IMR-90 (cell line): ENCODE measurements at regions not wholly inside any gene's neighbourhood (a gene's known extent, or its start where the extent isn't known, plus 50 kb on each side); places are given as distances from the start of the nearest gene placed in this dataset.

Experiments
- ATAC-seq: fragments of 200-7000 bp; cut with Tn5 transposase; 2 replicates; pipeline ENCODE4 v1.9.1; 2020; ENCODE audit warnings: low read depth, mild to moderate bottlenecking, moderate library complexity
- BruUV-seq: library from RNA; stranded (reverse); fragments of 400-500 nt; replicated peaks from 2 replicates; lab custom pipeline; 2021; lab: Mats Ljungman, UMichigan
- CTCF ChIA-PET: fragments of 300-600 bp; formaldehyde crosslinking; extraction: SDS; loops from one replicate; lab custom pipeline; 2021; ENCODE audit warnings: antibody characterized with exemption; lab: Yijun Ruan, JAX
- POLR2A ChIA-PET: fragments of 300-600 bp; sonication (Branson Sonifier 250); formaldehyde crosslinking; loops from one replicate; lab custom pipeline; 2022; ENCODE audit warnings: antibody characterized with exemption; ENCODE audit not compliant: unreplicated experiment; lab: Charles Lee
- DNase-seq: peaks from one replicate; pipeline ENCODE4 v3.0.0; 2013
- H2AFZ ChIP-seq: replicated peaks from 2 replicates; pipeline ENCODE3; 2013; ENCODE audit warnings: low read length, mild to moderate bottlenecking; ENCODE audit not compliant: poor library complexity
- H2AK5ac ChIP-seq: 2 replicates; pipeline ENCODE4 v1.6.1; 2013; ENCODE audit warnings: low read depth, low read length, inconsistent platforms
- H2AK9ac ChIP-seq: replicated peaks from 2 replicates; pipeline ENCODE3; 2013; ENCODE audit warnings: mild to moderate bottlenecking, low read depth, low read length, moderate library complexity; ENCODE audit not compliant: poor library complexity
- H2BK120ac ChIP-seq: 2 replicates; pipeline ENCODE4 v1.6.1; 2013; ENCODE audit warnings: low read depth, low read length, inconsistent platforms
- H2BK15ac ChIP-seq: 3 replicates; pipeline ENCODE4 v1.6.1; 2013; ENCODE audit warnings: low read depth, low read length, inconsistent platforms
- H2BK20ac ChIP-seq: 2 replicates; pipeline ENCODE4 v1.6.1; 2013; ENCODE audit warnings: low read depth, mild to moderate bottlenecking, inconsistent platforms, low read length, moderate library complexity
- H2BK5ac ChIP-seq: 2 replicates; pipeline ENCODE4 v1.6.1; 2013; ENCODE audit warnings: mild to moderate bottlenecking, low read depth, low read length, inconsistent platforms; ENCODE audit not compliant: poor library complexity, severe bottlenecking
- H3K14ac ChIP-seq: replicated peaks from 2 replicates; pipeline ENCODE4 v1.6.1; 2013; ENCODE audit warnings: low read depth, low read length, inconsistent platforms
- H3K18ac ChIP-seq: 2 replicates; pipeline ENCODE4 v1.6.1; 2013; ENCODE audit warnings: low read depth, low read length, control low read depth
- H3K23ac ChIP-seq: 2 replicates; pipeline ENCODE4 v1.6.1; 2013; ENCODE audit warnings: low read depth, low read length, inconsistent platforms
- H3K27ac ChIP-seq: 2 replicates; pipeline ENCODE4 v1.5.1; 2013; ENCODE audit warnings: mild to moderate bottlenecking, control low read depth, low read length; ENCODE audit not compliant: insufficient read depth
- H3K27me3 ChIP-seq: 2 replicates; pipeline ENCODE4 v1.6.1; 2013; ENCODE audit warnings: low read length; ENCODE audit not compliant: control insufficient read depth, insufficient read depth
- H3K36me3 ChIP-seq: 2 replicates; pipeline ENCODE4 v1.6.1; 2013; ENCODE audit warnings: low read length, mixed read lengths; ENCODE audit not compliant: control insufficient read depth, insufficient read depth
- H3K4ac ChIP-seq: 2 replicates; pipeline ENCODE4 v1.6.1; 2013; ENCODE audit warnings: low read depth, low read length, inconsistent platforms
- H3K4me1 ChIP-seq: 2 replicates; pipeline ENCODE4 v1.6.1; 2013; ENCODE audit warnings: low read length, mixed read lengths; ENCODE audit not compliant: control insufficient read depth, insufficient read depth
- H3K4me2 ChIP-seq: 2 replicates; pipeline ENCODE4 v1.6.1; 2013; ENCODE audit warnings: low read depth, mild to moderate bottlenecking, control low read depth, low read length, moderate library complexity
- H3K4me3 ChIP-seq: 2 replicates; pipeline ENCODE4 v1.5.1; 2013; ENCODE audit warnings: low read depth, mild to moderate bottlenecking, control low read depth, low read length, moderate library complexity; ENCODE audit not compliant: insufficient read depth
- H3K56ac ChIP-seq: 2 replicates; pipeline ENCODE4 v1.6.1; 2013; ENCODE audit warnings: low read length, inconsistent platforms; ENCODE audit not compliant: insufficient read depth; ENCODE audit errors: extremely low read depth
- H3K79me1 ChIP-seq, 2 experiments: 2 replicates each; pipeline ENCODE4 v1.6.1; 2013; ENCODE audit warnings: low read length in 2 of 2, inconsistent platforms in 1 of 2, low read depth in 1 of 2
- H3K9ac ChIP-seq: 2 replicates; pipeline ENCODE4 v1.6.1; 2013; ENCODE audit warnings: low read depth, low read length, control low read depth
- H3K9me1 ChIP-seq: 2 replicates; pipeline ENCODE4 v1.6.1; 2013; ENCODE audit warnings: low read length, inconsistent platforms; ENCODE audit not compliant: insufficient read depth
- H3K9me3 ChIP-seq: 2 replicates; pipeline ENCODE4 v1.6.1; 2013; ENCODE audit warnings: low read length; ENCODE audit not compliant: control insufficient read depth, insufficient read depth
- H4K20me1 ChIP-seq: 2 replicates; pipeline ENCODE4 v1.6.1; 2013; ENCODE audit warnings: low read length, inconsistent platforms; ENCODE audit not compliant: insufficient read depth
- H4K5ac ChIP-seq: 2 replicates; pipeline ENCODE4 v1.6.1; 2013; ENCODE audit warnings: mild to moderate bottlenecking, low read depth, low read length, control low read depth
- H4K8ac ChIP-seq, 2 experiments: 2 replicates each; pipeline ENCODE4 v1.6.1; 2013; ENCODE audit warnings: low read depth in 2 of 2, low read length in 2 of 2, control low read depth in 1 of 2, inconsistent platforms in 1 of 2
- H4K91ac ChIP-seq: 2 replicates; pipeline ENCODE4 v1.6.1; 2013; ENCODE audit warnings: low read depth, low read length, inconsistent platforms; ENCODE audit not compliant: insufficient read depth
- BHLHE40 ChIP-seq: fragments of 150-350 bp; IDR thresholded peaks from 2 replicates; pipeline ENCODE4 v1.6.1; 2016; ENCODE audit warnings: mild to moderate bottlenecking, low read depth, low read length
- CEBPB ChIP-seq: IDR thresholded peaks from 2 replicates; pipeline ENCODE4 v1.6.1; 2012; ENCODE audit warnings: low read depth, low read length, improper control_type of control experiment
- CHD1 ChIP-seq: IDR thresholded peaks from 2 replicates; pipeline ENCODE4 v1.6.1; 2012; ENCODE audit warnings: low read depth, low read length, improper control_type of control experiment
- CTCF ChIP-seq: conservative IDR thresholded peaks from 2 replicates; pipeline ENCODE4 v1.5.1; 2012; ENCODE audit warnings: mild to moderate bottlenecking, low read depth, low read length, improper control_type of control experiment
- ELK1 ChIP-seq: fragments of 150-350 bp; IDR thresholded peaks from 2 replicates; pipeline ENCODE4 v1.6.1; 2016; ENCODE audit warnings: low read depth, mild to moderate bottlenecking, low read length, moderate library complexity, borderline replicate concordance
- FOS ChIP-seq: fragments of 150-350 bp; IDR thresholded peaks from 2 replicates; pipeline ENCODE4 v1.6.1; 2016; ENCODE audit warnings: low read depth, low read length
- MAFK ChIP-seq: IDR thresholded peaks from 2 replicates; pipeline ENCODE4 v1.6.1; 2012; ENCODE audit warnings: low read depth, low read length, improper control_type of control experiment
- MAZ ChIP-seq: IDR thresholded peaks from 2 replicates; pipeline ENCODE4 v1.6.1; 2012; ENCODE audit warnings: low read depth, mild to moderate bottlenecking, low read length, improper control_type of control experiment, moderate library complexity, borderline replicate concordance
- MXI1 ChIP-seq: IDR thresholded peaks from 2 replicates; pipeline ENCODE4 v1.6.1; 2012; ENCODE audit warnings: low read depth, mild to moderate bottlenecking, low read length, moderate library complexity, borderline replicate concordance
- NFE2L2 ChIP-seq: fragments of 150-350 bp; IDR thresholded peaks from 2 replicates; pipeline ENCODE4 v1.6.1; 2016; ENCODE audit warnings: low read depth, mild to moderate bottlenecking, low read length
- POLR2A ChIP-seq: IDR thresholded peaks from 2 replicates; pipeline ENCODE4 v1.6.1; 2012; ENCODE audit warnings: mild to moderate bottlenecking, low read depth, low read length
- RAD21 ChIP-seq: IDR thresholded peaks from 2 replicates; pipeline ENCODE4 v1.6.1; 2012; ENCODE audit warnings: low read length, improper control_type of control experiment
- RCOR1 ChIP-seq: IDR thresholded peaks from 2 replicates; pipeline ENCODE4 v1.6.1; 2012; ENCODE audit warnings: mild to moderate bottlenecking, low read length, improper control_type of control experiment; ENCODE audit not compliant: insufficient replicate concordance
- RFX5 ChIP-seq: IDR thresholded peaks from 2 replicates; pipeline ENCODE4 v1.8.0; 2012; ENCODE audit warnings: low read depth, mild to moderate bottlenecking, low read length, moderate library complexity
- SMC3 ChIP-seq: fragments of 150-350 bp; IDR thresholded peaks from 2 replicates; pipeline ENCODE4 v1.6.1; 2016; ENCODE audit warnings: low read depth, mild to moderate bottlenecking, antibody characterized with exemption, low read length, moderate library complexity
- USF2 ChIP-seq: fragments of 150-350 bp; IDR thresholded peaks from 2 replicates; pipeline ENCODE4 v1.6.1; 2017; ENCODE audit warnings: mild to moderate bottlenecking, antibody characterized with exemption, low read length, low read depth
- WGBS, 2 experiments: methylation state at CpG; one replicate each; pipeline versions ENCODE4 v1.1.5 to v1.1.7; 2013; ENCODE audit warnings: missing lambda C conversion rate in 2 of 2; ENCODE audit not compliant: insufficient read length in 1 of 2; ENCODE audit errors: extremely low coverage in 2 of 2; 5-methylcytosine and 5-hydroxymethylcytosine counted together
- dilution Hi-C: fragments of 300-500 bp; cut with HindIII; formaldehyde crosslinking; loops from one replicate; pipeline ENCODE4 v1.14.3; 2018; ENCODE audit warnings: low sequenced_read_pairs; ENCODE audit not compliant: unreplicated experiment
- in situ Hi-C: fragments of 300-500 bp; cut with MboI; formaldehyde crosslinking; loops from 3 replicates; pipeline ENCODE4 v1.14.3; 2019; ENCODE audit warnings: low sequenced_read_pairs, inconsistent platforms, mixed read lengths
- intact Hi-C: fragments of 100-400 bp; cut with micrococcal nuclease; formaldehyde crosslinking; loops from 2 replicates; pipeline ENCODE4 v1.10.0; 2022

- Histone ChIP-seq H3K56ac (no peak overlapping the region), H2AK9ac (no peak overlapping the region), H3K4me1 (no peaks in the 10 kb centered on the region), H3K9me1 (no peaks in the 10 kb centered on the region), H3K36me3 (no peaks in the 10 kb centered on the region), H3K4ac (no peak overlapping the region), H2BK5ac (no peak overlapping the region), H4K5ac (no peak overlapping the region), H3K4me2 (no peak overlapping the region), H4K20me1 (no peaks in the 10 kb centered on the region), H3K23ac (no peak overlapping the region), H3K79me1 (no peaks in the 10 kb centered on the region), H3K9ac (no peak overlapping the region), H4K91ac (no peak overlapping the region), H3K27me3 (no peaks in the 10 kb centered on the region), H2AK5ac (no peak overlapping the region), H2BK120ac (no peak overlapping the region), H4K8ac (no peak overlapping the region), H3K9me3 (no peaks in the 10 kb centered on the region), H3K14ac (no peak overlapping the region), H2BK15ac (no peak overlapping the region), H3K4me3 (no peak overlapping the region), H2BK20ac (no peak overlapping the region), H2AFZ (no peak overlapping the region), H3K18ac (no peak overlapping the region), H3K27ac (no peak overlapping the region)
- no peak for TF ChIP-seq MAFK
- no peak for TF ChIP-seq CEBPB
- TF ChIP-seq NFE2L2 = no peak
- no peak for TF ChIP-seq RAD21
- no peak for TF ChIP-seq CTCF
- no peak for TF ChIP-seq MXI1
- no peak for TF ChIP-seq RFX5
- no peak for TF ChIP-seq POLR2A
- no peak for TF ChIP-seq RCOR1
- no peak for TF ChIP-seq CHD1
- TF ChIP-seq FOS = no peak
- no peak for TF ChIP-seq ELK1
- no peak for TF ChIP-seq USF2
- no peak for TF ChIP-seq BHLHE40
- TF ChIP-seq MAZ = no peak
- no peak for TF ChIP-seq SMC3
- CTCF ChIA-PET = no interaction called here
- POLR2A ChIA-PET = no interaction called here
- dilution Hi-C loops (no loop called here), intact Hi-C loops (no loop called here), in situ Hi-C loops (no loop called here)
- 46% methylated on average over 2 of the region's 4 CpGs; no CpG with 5 or more reads in 1 of the 2 experiments for WGBS, 2 experiments
- no TSS peak for BruUV-seq
- no peak for DNase-seq
- no peak for ATAC-seq
Measured at GRCh38 chr9:89771205-89771604, 166.4 kb downstream of the GADD45G start.
